MCF 10A (cell line): ENCODE measurements at regions not wholly inside any gene's neighbourhood (a gene's known extent, or its start where the extent isn't known, plus 50 kb on each side); places are given as distances from the start of the nearest gene placed in this dataset.
"Not testable (repeated sequence)": the region's sequence is repeated elsewhere in the genome, so short reads cannot be mapped to it uniquely, and the experiment has no call there.

Source experiments
- BruUV-seq: library from RNA; stranded (reverse); fragments of 400-500 nt; replicated peaks from 2 replicates; lab custom pipeline; 2021; lab: Mats Ljungman, UMichigan
- CTCF ChIA-PET: fragments of 300-600 bp; sonication (Branson Sonifier 250); formaldehyde crosslinking; extraction: SDS; loops from one replicate; lab custom pipeline; 2021; ENCODE audit warnings: antibody characterized with exemption, inconsistent platforms; lab: Yijun Ruan, JAX
- POLR2A ChIA-PET: fragments of 300-600, 350-650 bp; sonication (Branson Sonifier 250); formaldehyde crosslinking; extraction: SDS; loops from one replicate; lab custom pipeline; 2020; ENCODE audit warnings: antibody characterized with exemption, inconsistent platforms; lab: Yijun Ruan, JAX
- DNase-seq: peaks from one replicate; pipeline ENCODE4 v3.0.0-alpha.2; 2018; ENCODE audit not compliant: unreplicated experiment
- H3K27ac Mint-ChIP-seq: one replicate; pipeline ENCODE4 v1.8.0; 2022; ENCODE audit warnings: mild to moderate bottlenecking, low read depth, mixed read lengths; ENCODE audit not compliant: unreplicated experiment
- H3K27me3 Mint-ChIP-seq: one replicate; pipeline ENCODE4 v1.8.0; 2022; ENCODE audit warnings: mixed read lengths; ENCODE audit not compliant: insufficient read depth, unreplicated experiment
- H3K36me3 Mint-ChIP-seq: one replicate; pipeline ENCODE4 v1.8.0; 2022; ENCODE audit warnings: mild to moderate bottlenecking, moderate library complexity, mixed read lengths; ENCODE audit not compliant: insufficient read depth, unreplicated experiment
- H3K4me1 Mint-ChIP-seq: one replicate; pipeline ENCODE4 v1.8.0; 2022; ENCODE audit warnings: mixed read lengths; ENCODE audit not compliant: insufficient read depth, unreplicated experiment
- H3K4me3 Mint-ChIP-seq: one replicate; pipeline ENCODE4 v1.8.0; 2022; ENCODE audit warnings: mild to moderate bottlenecking, moderate library complexity, mixed read lengths; ENCODE audit not compliant: unreplicated experiment
- H3K9me3 Mint-ChIP-seq: one replicate; pipeline ENCODE4 v1.8.0; 2022; ENCODE audit warnings: mixed read lengths; ENCODE audit not compliant: unreplicated experiment
- intact Hi-C: fragments of 100-400 bp; cut with micrococcal nuclease; formaldehyde crosslinking; loops from 2 replicates; pipeline ENCODE4 v1.14.1; 2022
- TF ChIP-seq, protein P1 (sequence below): fragments of 200-600 bp; IDR thresholded peaks from one replicate; pipeline ENCODE4 v1.8.0; 2022; ENCODE audit warnings: antibody characterized with exemption, mild to moderate bottlenecking; ENCODE audit not compliant: unreplicated experiment

DNA sequence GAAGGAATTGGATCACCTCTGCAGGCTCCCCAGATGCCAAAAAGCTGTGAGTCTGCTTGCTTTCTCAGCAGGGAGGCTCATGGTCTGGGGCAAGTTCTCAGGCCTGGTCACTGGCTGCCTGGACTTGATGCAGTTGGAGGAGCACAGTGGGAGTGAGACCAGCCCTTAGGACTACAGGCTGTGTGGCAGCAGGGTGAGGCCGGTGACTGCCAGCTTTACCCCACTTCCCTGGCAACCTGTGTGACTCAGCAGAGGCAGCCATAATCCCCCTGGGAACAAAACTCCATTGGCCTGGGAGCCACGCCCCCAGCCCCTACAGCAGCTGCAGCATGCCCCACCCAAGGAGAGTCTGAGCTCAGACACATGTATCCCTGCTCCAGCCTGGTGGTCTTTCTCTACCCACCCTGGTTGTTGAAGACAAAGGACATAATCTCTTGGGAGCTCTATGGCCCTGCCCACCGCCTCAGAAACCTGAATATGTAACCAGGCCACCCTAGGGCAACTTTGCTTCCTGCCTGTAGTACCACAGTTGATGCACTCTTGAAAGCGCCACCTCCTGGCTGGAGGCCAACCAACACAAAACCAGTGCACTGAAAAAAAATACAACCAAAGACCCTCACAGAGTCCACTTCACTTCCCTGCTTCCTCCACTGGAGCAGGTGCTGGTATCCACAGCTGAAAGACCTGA, 106.8 kb upstream of the SPATS2L start:
- ChIA-PET POLR2A (no interaction called here), CTCF (no interaction called here)
- no peak overlapping the region for H3K27ac Mint-ChIP-seq
- H3K4me3 Mint-ChIP-seq = no peak overlapping the region
- no peaks in the 10 kb centered on the region for H3K27me3 Mint-ChIP-seq
- TF ChIP-seq, protein P1, sequence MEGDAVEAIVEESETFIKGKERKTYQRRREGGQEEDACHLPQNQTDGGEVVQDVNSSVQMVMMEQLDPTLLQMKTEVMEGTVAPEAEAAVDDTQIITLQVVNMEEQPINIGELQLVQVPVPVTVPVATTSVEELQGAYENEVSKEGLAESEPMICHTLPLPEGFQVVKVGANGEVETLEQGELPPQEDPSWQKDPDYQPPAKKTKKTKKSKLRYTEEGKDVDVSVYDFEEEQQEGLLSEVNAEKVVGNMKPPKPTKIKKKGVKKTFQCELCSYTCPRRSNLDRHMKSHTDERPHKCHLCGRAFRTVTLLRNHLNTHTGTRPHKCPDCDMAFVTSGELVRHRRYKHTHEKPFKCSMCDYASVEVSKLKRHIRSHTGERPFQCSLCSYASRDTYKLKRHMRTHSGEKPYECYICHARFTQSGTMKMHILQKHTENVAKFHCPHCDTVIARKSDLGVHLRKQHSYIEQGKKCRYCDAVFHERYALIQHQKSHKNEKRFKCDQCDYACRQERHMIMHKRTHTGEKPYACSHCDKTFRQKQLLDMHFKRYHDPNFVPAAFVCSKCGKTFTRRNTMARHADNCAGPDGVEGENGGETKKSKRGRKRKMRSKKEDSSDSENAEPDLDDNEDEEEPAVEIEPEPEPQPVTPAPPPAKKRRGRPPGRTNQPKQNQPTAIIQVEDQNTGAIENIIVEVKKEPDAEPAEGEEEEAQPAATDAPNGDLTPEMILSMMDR = no peak
- no TSS peak for BruUV-seq
- no peaks in the 10 kb centered on the region for H3K4me1 Mint-ChIP-seq
- intact Hi-C loops = no loop called here
- H3K36me3 Mint-ChIP-seq = no peaks in the 10 kb centered on the region
- peaks cover 5% of the 10 kb centered on the region for H3K9me3 Mint-ChIP-seq
- peak; percentile 19 for DNase-seq

DNA sequence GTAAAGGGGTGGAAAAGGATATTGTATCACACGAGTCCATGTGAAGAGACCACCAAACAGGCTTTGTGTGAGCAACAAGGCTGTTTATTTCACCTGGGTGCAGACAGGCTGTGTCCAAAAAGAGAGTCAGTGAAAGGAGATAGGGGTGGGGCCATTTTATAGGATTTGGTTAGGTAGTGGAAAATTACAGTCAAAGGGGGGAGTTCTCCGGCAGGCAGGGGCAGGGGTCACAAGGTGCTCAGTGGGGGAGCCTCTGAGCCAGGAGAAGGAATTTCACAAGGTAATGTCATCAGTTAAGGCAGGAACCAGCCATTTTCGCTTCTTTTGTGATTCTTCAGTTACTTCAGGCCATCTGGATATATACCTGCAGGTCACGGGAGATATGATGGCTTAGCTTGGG, 104.7 kb upstream of the SPATS2L start:
- H3K27ac Mint-ChIP-seq, H3K36me3 Mint-ChIP-seq, intact Hi-C loops, DNase-seq, BruUV-seq, CTCF ChIA-PET, POLR2A ChIA-PET, H3K9me3 Mint-ChIP-seq, H3K4me3 Mint-ChIP-seq, H3K27me3 Mint-ChIP-seq, H3K4me1 Mint-ChIP-seq: not testable (repeated sequence)

DNA sequence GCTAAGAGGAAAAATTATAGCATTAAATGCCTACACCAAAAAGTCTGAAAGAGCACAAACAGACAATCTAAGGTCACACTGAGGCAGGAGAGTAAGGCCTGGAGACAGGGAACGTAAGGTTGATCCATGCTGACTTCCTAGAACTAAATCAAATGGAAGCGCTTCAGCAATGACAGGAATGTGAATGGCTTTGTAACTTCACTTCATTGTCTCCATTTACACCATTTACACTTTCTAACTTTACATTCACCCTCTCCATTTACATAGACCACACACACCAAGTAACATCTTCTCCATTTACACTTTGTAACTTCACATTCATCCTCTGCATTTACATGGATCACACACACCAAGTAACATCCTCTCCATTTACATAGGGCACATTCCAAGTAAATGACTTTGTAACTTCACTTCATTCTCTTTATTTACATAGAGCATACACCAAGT, 103.1 kb upstream of the SPATS2L start:
- H3K9me3 Mint-ChIP-seq = peaks cover 7% of the 10 kb centered on the region
- no peak for DNase-seq

DNA sequence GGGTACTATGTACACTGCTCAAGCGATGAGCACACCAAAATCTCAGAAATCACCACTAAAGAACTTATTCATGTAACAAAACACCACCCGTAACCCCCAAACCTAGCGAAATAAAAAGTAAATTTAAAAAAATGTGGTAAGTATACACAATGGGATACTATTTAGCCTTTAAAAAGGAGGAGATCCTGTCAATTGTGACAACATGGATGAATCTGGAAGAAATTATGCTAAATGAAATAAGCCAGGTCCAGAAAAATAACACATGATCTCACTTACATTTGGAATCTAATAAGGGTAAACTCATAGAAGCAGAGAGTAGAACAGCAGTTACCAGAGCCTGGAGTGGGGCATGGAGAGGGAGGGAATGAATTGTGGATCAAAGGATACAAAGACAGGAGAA, 98.5 kb upstream of the SPATS2L start:
- CTCF ChIA-PET = no interaction called here
- TF ChIP-seq, protein P1 = no peak
- Mint-ChIP-seq H3K4me3 (no peak overlapping the region), H3K9me3 (peaks cover 13% of the 10 kb centered on the region), H3K27me3 (no peaks in the 10 kb centered on the region), H3K4me1 (no peaks in the 10 kb centered on the region), H3K36me3 (no peaks in the 10 kb centered on the region), H3K27ac (no peak overlapping the region)
- intact Hi-C loops = no loop called here
- DNase-seq = no peak
- BruUV-seq = no TSS peak
- POLR2A ChIA-PET = interaction anchor here (0.7 kb wide), 1 partner anchor 217 kb away, joined by 4 read pairs; no protein-coding TSS in a partner anchor

More for the DNA sequence above, 103.1 kb upstream of the SPATS2L start:
- CTCF ChIA-PET = no interaction called here
- TF ChIP-seq, protein P1 = no peak
- BruUV-seq = no TSS peak
- Mint-ChIP-seq H3K27ac (no peak overlapping the region), H3K4me3 (no peak overlapping the region), H3K4me1 (no peaks in the 10 kb centered on the region), H3K27me3 (no peaks in the 10 kb centered on the region), H3K36me3 (no peaks in the 10 kb centered on the region)
- intact Hi-C loops = no loop called here
- POLR2A ChIA-PET = no interaction called here
